ENCODE measurements at regions not wholly inside any gene's neighbourhood (a gene's known extent, or its start where the extent isn't known, plus 50 kb on each side); places are given as distances from the start of the nearest gene placed in this dataset.
"Not testable (repeated sequence)": the region's sequence is repeated elsewhere in the genome, so short reads cannot be mapped to it uniquely, and the experiment has no call there.

- TF ChIP-seq CTCF, POLR2A (IDR thresholded peaks at IDR 0.05): not testable (repeated sequence)
These were observed 1032.2 kb upstream of the PCDH20 start for GRCh38 chr13:62447771-62448382.
